GM21423 (cell line): ENCODE measurements at regions not wholly inside any gene's neighbourhood (a gene's known extent, or its start where the extent isn't known, plus 50 kb on each side); places are given as distances from the start of the nearest gene placed in this dataset.

Experiments used
- ATAC-seq: cut with Tn5 transposase; IDR thresholded peaks from one replicate; pipeline ENCODE4 v1.9.1; 2021; ENCODE audit warnings: mild to moderate bottlenecking, moderate library complexity; ENCODE audit not compliant: unreplicated experiment

DNA sequence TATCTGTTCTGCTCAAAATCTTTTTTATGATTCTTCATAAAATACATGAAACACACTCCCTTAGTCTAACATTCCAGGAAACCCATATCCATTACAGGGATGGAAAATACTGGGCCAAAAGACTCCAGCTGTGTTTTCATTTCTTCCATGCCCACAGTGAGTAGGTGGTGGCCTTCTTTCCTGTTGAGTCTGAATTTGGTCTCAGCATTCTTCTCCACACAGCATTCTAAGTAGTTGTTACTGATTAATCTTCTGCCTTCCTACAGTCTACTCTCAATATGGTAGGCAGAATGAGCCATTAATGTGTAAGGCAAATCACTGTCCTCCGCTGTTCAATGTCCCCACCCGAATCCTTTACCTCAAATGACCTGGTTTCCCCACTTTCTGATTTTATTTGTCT, 370.6 kb upstream of the RPS6KA3 start:
- no peak for ATAC-seq

DNA sequence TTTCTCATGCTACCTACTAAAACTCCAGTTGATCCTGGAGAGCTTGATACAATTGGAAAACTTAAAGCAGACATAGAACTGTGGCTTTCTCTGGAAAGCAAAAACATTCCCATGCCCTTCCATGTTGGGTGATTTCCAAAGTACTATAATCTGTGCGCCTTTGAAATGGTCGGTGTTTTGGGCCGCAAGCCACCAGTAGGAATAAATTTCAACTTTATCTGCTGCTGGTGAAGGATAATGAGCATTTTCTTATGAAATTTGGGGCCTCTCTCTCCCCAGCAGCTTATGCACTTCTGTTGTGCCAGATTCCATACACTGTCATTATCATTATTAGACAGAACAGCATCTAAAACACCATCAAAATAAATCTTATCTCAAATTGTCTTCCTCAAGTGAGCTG, 366.7 kb upstream of the RPS6KA3 start:
- ATAC-seq: no peak

DNA sequence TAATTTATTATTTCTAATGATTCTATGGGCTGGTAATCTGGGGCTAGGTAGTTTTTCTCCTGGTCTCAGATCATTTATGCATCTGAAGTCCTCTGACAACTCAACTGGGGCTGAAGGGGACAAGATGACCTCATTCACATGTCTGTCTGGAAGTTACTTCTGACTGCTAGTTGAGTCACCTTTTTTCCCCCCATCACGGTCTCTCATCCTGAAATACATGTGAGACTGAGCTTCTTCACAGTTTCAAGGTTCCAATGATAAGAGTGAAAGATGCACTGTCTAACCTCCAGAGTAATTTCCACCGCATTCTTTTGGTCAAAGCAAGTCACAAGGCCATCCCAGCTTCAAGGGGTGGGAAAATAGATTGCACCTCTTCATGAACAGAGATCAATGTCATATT, 356.7 kb upstream of the RPS6KA3 start:
- ATAC-seq: no peak

DNA sequence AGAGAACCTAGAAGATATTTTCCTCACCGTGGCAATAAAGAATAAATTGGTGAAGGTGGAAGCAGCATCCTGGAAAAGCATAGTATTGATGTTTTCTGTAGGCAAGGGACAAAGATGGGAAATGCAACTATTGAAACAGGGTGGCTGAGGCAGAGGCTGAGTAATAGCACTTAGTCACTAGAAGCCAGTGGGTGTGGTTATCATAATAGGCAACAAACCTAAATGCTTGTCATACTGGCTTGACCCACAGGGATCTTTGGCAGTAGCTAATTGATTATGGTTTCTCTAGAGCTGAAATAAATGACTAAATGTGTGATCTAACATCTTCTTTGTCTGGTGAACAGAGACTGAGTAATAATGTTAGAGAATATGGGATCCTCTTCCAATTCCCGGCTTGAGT, 353.6 kb upstream of the RPS6KA3 start:
- ATAC-seq: no peak

DNA sequence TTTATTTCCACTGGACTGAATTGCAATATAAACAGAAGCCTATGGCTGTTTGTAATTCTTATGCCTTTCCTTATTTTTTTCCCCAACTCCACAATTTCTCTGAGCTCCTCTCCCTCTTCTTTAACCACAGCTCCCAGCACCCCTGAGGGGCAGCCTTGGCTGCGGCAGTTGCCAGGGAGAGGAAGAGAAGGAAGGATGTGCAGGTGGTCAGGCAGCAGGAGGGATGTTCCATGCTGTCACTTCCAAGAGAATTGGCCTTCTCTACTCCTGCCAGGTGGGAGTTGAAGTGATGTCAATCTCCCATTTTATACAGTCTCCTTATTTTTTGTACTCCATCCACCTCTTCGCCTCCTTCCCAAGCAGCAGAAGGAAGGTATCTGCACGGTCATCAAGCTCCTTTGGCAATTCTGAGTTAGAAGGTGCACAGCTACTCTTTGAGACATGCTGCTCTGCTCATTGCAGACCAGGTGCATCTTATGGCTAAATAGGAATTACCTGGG, 343.3 kb upstream of the RPS6KA3 start:
- no peak for ATAC-seq

DNA sequence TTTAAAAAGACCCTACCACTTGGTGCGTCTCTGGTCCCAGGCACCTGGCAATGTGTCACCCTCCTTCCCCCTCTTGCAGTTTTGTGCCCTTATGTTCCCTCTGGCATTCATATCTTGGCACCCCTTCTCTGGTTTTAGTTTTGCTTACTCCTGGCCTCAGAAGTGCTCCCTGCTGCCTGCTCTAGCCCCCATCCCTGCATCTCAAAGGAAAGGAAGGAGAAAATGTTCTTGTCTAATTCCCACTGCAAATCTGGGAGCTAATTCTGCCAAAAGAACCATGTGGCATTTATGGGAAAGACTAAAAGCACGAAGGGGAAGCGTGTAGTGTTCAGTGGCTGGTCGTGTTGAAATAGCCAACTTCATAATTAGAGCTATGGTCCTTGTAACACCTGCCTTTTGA, 340.1 kb upstream of the RPS6KA3 start:
- ATAC-seq: no peak

DNA sequence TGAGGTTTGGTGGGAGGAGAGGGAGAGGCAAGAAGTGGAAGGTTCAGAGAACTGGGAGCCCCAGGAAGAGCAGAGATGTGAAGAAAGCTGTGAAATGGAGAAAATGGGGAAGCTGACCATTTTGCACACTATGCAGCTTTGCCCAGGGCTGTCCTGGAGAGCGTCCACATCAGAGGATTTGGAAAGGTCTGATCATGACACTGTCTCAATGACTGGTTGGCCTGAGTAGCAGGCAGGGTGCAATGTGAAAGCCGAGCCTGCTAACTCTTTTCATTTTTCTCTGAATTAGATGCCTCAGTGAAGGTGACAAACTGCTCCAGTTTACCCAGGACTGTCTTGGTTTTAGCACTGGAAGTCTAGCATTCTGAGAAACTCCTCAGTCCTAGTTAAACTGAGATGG, 330.1 kb upstream of the RPS6KA3 start:
- no peak for ATAC-seq

DNA sequence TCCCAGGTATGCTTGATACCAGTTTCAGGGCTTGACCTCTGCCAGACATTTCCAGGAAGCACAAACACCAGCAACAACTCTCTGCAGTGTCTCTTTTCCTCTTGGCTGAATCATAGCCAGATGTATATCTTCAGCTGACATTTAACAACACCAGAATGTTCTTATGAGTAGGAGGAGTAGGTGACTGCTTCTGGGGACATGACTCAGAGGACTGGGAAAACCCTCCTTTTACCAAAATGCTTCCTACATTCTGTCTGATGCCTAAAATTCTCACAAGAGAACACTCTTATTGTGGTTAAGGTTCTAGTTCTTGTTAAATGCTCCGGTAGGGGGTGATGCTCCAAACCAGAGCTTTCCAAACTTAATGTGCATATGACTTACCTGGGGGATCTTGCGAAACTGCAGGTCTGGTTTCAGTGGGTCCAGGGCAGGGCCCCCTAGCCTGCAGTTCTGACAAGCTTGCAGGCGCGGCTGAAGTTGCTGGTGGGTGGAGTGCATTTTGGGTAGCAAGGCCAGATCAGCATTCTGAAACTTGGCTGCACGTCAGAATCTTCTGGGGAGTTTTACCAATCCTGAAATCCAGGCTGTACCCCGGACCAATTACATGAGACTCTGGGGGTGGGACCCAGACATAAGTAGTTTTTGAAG, 329.3 kb upstream of the RPS6KA3 start:
- no peak for ATAC-seq

DNA sequence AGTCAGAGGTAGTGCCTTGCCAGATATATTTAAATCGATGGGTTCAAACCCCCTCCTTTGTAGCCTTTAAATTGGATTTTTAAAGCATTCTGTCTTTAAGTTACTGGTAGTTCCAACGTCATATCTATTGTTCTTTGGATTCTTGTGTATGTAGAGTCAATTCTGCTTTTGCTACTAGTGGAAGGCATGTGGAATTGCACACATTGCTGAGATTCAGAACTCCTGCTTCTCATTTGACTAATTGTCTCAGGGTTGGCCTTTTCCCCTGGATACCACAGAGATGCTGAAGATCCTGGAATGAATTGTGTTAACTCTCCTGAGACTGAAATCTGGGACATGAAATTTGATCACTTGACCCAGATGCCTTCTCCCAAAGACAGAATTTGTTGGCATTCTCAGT, 328.3 kb upstream of the RPS6KA3 start:
- no peak for ATAC-seq

DNA sequence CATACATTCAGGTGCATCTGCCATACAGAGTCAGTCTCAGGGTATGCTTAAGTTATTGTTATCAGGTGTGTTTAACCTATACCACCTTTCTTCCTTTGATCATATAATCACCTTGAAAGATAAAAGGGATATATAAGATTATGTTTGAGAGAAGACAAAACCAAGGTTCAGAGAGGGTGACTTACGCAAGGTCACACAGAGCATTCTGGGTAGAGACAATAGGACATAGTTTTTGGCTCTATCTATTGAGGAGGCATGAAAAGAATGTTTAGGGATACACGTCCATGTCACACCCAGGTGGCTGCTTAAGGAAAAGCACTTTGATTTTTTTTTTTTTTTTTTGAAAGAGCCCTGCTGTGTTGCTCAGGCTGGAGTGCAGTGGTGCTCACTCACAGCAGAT, 327.1 kb upstream of the RPS6KA3 start:
- no peak for ATAC-seq

DNA sequence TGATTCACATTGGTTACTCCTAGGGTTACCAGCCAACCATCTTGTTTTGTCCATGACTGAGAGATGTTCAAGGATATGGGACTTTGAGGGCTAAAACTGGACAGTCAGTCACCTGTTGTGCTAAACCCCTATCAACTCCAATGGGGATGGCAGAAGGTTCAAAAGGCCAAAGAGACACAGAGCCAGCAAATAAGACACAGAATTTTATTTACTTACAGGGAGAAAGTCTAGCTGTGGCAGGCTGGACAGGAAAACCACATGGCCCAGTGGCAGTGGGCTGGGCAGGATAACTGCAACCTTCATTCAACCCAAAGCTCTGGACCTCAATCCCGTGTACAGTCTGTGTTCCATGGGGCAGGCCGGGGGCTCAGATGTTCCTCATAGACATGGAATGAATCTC, 326.7 kb upstream of the RPS6KA3 start:
- no peak for ATAC-seq

DNA sequence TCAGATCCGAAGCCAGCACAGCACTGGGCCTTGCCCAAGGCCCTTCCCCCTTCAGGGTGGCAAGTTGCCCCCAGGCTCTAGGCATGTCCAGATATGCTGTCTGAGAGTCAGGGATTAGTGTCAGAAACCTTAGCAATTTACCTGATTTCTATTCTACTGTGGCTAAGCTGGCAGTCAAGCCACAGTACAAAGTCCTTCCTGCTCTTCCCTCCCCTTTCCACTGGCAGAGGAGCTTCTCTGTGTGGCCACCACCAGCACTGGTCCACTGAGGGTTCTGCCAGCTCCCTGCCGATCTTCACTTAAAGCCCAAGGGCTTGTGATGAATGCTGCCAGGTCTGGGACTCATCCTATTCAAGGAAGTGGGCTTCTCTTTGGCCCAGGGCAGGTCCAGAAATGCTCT, 324.5 kb upstream of the RPS6KA3 start:
- no peak for ATAC-seq

DNA sequence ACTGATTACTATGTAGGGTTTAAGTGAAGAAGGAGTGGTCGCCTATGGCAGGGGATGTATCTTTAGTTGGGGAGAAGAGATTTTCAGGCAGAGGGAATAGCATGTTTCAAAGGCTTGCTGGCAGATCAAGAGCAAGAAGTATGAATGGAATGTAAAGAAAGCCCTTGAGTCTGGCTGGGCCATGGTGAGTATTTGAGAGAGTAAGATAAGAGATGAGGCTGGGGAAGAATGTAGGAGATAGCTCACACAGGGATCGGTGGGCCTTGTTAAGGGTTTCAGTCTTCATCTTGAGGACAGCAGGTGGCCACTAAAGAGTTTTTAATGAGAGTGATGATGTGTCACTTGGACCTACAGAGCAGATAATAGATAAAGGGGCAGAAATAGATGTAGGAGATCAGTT, 319.1 kb upstream of the RPS6KA3 start:
- ATAC-seq: no peak

DNA sequence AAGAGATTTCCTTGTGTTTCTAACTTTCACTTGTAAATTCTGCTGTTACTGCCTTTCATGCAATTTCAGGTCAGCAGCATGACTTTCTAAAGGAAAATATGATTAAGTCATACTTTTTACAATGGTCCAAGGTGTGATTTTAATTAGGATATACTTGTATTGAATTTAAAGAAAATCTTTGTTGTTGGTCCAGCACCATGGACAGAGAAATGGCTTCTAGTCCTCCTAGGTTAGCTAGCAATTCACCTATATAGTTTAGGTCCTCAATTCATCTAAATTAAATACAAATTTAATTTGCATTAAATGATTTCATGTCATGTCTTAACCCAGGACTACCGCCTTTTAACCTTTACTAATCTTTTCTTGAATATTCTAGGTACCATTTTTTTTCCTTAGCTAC, 304.9 kb upstream of the RPS6KA3 start:
- no peak for ATAC-seq

DNA sequence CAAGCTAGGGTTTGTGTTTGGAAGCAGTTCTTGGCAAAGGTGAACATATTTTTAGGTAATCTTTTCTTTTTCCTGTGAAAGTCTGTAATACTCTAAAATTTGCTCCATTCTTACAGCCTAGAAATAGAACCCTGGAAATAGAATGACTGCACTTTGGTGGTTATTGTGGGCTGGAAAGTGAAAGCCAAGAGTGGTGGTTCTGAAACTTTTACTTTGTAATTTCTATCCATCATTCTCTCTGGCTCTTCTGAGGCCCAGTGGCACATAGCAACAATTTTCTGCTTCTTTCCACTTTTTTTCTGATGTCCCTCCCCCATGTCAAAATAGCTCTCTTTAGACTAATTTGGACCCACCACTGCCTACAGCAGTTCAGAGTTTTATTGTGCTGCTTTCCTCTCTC, 300.4 kb upstream of the RPS6KA3 start:
- no peak for ATAC-seq

DNA sequence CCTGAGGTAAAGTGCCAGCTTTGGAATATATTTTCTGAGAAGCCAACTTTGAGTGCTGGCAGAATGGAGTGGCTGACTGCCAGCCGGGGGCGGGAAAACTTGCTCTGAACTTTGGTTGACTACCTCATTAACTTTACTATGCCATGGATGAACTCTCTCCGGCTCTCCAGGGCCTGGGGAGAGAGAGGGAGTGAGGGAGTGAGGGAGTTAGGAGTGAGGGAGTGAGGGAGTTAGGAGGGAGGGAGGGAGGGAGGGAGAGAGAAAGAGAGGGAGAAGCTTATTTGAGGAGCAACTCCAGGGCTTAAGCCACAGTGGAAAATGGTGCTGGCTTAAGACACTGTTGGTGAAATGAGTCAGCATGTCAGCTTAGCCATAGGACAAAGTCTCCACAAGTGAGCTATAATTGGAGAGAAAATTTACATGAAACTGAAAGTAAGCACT, 280.9 kb upstream of the RPS6KA3 start:
- no peak for ATAC-seq

DNA sequence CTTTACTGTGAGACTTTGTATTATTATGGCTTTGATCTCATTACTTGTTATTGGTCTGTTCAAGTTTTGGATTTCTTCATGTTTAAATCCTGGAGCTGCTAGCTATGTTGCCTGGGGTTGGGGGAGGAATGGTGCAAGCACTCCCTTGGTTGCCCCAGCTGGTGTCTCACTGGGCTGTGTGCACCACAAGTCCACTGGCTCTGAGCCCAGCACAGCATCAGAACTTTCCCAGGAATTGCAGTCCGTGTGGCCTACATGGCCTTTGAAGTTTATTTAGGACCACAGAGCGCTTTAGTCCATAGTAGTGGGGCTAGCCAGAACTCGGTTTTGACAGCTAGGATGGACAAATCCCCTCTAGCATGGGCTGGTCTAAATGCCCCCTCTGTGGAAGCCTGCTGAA, 278.8 kb upstream of the RPS6KA3 start:
- ATAC-seq: no peak

DNA sequence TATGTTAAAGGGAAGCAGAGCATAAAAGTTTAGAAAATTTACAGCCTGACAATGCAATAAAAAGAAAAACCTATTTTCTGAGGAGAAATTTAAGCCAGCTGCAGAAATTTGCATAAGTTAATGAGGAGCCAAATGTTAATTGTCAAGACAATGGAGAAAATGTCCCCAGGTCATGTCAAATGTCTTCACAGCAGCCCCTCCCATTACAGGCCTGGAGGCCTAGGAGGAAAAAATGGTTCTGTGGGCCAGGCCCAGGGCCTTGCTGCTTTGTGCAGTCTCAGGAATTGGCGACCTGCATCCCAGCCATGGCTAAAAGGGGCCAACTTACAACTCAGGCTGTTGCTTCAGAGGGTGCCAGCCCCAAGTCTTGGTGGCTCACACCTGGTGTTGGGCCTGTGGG, 275.4 kb upstream of the RPS6KA3 start:
- no peak for ATAC-seq

DNA sequence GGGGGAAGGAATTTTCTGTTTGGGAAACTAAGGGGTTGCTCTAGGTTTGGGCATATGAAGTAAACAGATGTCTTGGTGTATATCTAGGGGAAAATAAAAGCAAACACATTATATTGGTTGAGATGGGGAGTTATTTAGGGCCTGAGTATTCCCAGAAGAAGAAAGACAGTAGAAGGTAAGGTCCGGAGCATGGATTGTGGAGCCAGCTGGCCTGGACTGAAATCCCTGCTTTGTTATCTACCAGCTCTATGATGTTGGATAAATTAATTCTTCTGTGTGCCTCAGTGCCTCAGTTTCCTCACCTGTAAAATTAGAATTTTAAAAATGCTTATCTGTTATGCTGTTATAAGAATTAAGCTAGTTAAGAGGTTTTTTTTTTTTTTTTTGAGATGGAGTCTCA, 272.3 kb upstream of the RPS6KA3 start:
- ATAC-seq: no peak

DNA sequence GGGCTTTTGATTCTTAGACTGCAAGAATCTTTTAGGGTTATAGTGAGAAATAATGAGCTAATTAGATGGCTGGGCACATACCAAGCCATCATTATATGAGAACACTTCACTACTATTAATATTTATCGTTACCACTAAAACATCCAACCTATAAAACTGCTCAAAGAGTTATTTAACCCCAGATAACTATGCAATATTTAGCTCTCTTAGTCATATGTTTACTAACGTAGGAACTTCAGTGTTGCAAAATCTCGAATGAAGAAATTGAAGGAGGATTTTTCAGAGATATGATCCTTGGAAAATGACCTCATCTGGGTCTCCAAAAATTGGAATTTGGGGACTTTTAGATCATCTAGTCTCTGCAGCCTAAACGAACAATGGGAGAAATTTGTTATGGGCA, 265.0 kb upstream of the RPS6KA3 start:
- ATAC-seq: no peak

DNA sequence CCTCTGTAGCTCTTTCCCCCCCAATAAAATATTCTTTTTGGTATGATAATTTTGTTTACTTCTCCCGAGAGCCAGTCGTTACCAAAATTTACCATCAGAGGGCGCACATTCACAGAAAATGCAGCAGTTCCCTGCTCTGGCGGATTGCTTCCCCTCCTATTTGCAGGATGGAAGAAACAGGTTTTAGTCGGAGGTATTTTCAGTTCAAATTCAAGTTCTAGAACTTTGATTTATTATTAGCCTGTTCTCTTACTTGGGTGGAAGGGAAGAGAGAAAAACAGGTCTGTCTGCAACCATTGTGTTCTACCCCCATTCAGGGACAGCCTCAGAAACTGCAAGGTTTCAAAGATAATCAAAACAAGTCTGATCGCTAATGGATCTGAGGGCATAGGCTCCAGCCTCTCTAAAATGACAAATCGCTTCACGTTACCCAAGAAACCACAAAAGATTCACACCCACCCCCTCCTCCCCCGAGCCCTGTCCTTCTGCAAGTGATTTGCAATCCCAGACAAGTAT, 263.8 kb upstream of the RPS6KA3 start:
- no peak for ATAC-seq

DNA sequence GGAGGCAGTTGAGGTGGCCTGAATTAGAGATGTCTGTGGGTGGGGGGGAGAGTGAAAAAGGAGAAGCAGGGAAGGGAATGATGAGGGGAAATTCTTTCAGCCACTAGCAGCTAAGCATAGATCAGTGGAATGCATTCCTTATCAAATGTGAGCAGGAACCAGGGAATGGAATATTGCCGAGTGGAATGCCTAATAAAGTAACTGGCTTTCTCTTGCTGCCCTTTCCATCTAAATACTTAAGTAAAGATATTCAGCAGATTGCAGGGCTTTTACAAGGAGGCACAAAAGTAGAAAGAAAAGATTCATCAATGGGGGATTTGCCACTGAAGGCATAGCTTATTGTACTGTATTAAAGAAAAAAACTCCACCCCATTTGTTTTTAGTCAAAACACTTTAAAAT, 263.0 kb upstream of the RPS6KA3 start:
- ATAC-seq: no peak

DNA sequence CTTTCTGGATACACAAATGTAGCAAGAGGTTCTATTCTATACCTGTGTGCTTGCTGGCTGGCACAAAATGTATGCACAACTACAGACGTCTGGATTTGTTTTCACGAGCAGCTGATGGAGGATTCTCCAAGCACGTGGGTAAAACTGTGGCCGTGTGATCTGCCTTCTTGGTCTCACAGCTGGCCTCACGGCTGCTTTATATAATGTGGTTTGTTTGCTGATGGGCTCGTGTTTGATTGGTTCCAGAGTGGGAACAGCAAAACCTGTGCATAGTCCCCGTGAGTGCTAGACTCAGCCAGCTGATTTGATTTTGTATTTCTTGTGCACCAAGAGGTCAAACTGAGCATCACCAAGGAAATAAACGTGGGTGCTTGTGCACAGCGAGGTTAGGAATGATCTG, 262.6 kb upstream of the RPS6KA3 start:
- ATAC-seq: no peak
